ENCODE measurements at regions not wholly inside any gene's neighbourhood (a gene's known extent, or its start where the extent isn't known, plus 50 kb on each side); places are given as distances from the start of the nearest gene placed in this dataset.

DNA sequence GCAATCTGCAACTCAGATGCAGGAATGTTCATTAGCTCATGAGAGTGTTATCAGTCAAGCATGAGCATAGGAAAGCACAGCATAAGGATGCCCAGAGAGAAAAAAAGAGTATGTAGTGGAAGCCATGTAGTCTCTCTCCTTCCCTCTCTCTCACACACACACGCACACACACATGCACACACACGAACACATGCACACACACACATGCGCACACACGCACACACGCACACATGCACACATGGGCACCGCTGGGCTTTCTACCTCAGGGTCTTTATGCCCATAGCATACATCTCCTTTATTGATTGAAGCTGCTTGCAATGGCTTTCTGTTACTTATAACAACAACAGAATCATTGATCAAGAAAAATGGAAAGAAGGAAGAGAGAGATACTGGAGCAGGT is 240.9 kb downstream of the ETNK1 start:
- H3K36me3 ChIP-seq (ENCODE audit: insufficient read depth, low read length) = no peaks in the 10 kb centered on the region
- TF ChIP-seq EZH2phosphoT487 (IDR thresholded peaks at IDR 0.05; ENCODE audit: borderline replicate concordance) = no peak
- TF ChIP-seq, protein P1, sequence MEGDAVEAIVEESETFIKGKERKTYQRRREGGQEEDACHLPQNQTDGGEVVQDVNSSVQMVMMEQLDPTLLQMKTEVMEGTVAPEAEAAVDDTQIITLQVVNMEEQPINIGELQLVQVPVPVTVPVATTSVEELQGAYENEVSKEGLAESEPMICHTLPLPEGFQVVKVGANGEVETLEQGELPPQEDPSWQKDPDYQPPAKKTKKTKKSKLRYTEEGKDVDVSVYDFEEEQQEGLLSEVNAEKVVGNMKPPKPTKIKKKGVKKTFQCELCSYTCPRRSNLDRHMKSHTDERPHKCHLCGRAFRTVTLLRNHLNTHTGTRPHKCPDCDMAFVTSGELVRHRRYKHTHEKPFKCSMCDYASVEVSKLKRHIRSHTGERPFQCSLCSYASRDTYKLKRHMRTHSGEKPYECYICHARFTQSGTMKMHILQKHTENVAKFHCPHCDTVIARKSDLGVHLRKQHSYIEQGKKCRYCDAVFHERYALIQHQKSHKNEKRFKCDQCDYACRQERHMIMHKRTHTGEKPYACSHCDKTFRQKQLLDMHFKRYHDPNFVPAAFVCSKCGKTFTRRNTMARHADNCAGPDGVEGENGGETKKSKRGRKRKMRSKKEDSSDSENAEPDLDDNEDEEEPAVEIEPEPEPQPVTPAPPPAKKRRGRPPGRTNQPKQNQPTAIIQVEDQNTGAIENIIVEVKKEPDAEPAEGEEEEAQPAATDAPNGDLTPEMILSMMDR (conservative IDR thresholded peaks at IDR 0.05; ENCODE audit: low read length) = no peak
- H3F3A ChIP-seq (ENCODE audit: low read depth) = no peaks in the 10 kb centered on the region
- no peak overlapping the region for H3K9ac ChIP-seq (ENCODE audit: low read depth, low read length, poor library complexity, severe bottlenecking)
- H2AFZ ChIP-seq (ENCODE audit: low read length) = no peak overlapping the region
- no peaks in the 10 kb centered on the region for H3K4me1 ChIP-seq (ENCODE audit: insufficient read depth, low read length, poor library complexity, severe bottlenecking)
- no peak overlapping the region for H3K4me2 ChIP-seq (ENCODE audit: low read depth, low read length, poor library complexity, severe bottlenecking)
- H4K20me1 ChIP-seq (ENCODE audit: insufficient read depth, low read length, poor library complexity, severe bottlenecking) = no peaks in the 10 kb centered on the region
- no peaks in the 10 kb centered on the region for H3K27me3 ChIP-seq (ENCODE audit: insufficient read depth, low read length, poor library complexity, severe bottlenecking)
- no peaks in the 10 kb centered on the region for H3K9me2 ChIP-seq (replicated peaks; ENCODE audit: low read depth, low read length)
- no peaks in the 10 kb centered on the region for H3K79me2 ChIP-seq (ENCODE audit: insufficient read depth, low read length)
- no peaks in the 10 kb centered on the region for H3K9me3 ChIP-seq (ENCODE audit: insufficient read depth, low read depth, low read length)
- no peak overlapping the region for H3K4me3 ChIP-seq (ENCODE audit: low read length, poor library complexity, severe bottlenecking)

DNA sequence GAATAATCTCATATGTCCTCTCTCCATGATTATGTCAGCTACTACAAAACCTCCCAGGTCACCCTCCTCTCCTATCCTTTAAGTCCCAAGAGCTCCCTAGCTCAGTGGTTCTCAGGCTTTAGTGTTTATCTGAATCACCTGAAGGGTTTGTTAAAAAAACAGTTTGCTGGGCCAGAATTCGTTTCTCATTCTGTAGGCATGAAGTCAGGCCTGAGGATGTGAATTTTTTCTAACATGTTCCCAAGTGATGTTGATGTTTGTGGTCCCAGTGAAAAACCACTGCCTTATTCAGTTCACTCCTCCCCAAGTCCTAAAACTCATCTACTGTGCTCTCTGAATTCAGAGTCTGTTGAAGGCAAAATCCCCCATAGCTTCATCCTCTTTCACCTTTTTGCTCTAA is 241.4 kb downstream of the ETNK1 start:
- no peak for TF ChIP-seq EZH2phosphoT487 (IDR thresholded peaks at IDR 0.05; ENCODE audit: borderline replicate concordance)
- TF ChIP-seq, protein P1 (conservative IDR thresholded peaks at IDR 0.05; ENCODE audit: low read length) = no peak
- H3K4me2 ChIP-seq (ENCODE audit: low read depth, low read length, poor library complexity, severe bottlenecking) = no peak overlapping the region
- no peak overlapping the region for H3K4me3 ChIP-seq (ENCODE audit: low read length, poor library complexity, severe bottlenecking)
- no peaks in the 10 kb centered on the region for H3K4me1 ChIP-seq (ENCODE audit: insufficient read depth, low read length, poor library complexity, severe bottlenecking)
- H3K9me3 ChIP-seq (ENCODE audit: insufficient read depth, low read depth, low read length) = no peaks in the 10 kb centered on the region
- H3K79me2 ChIP-seq (ENCODE audit: insufficient read depth, low read length) = no peaks in the 10 kb centered on the region
- H3K9ac ChIP-seq (ENCODE audit: low read depth, low read length, poor library complexity, severe bottlenecking) = no peak overlapping the region
- H3K36me3 ChIP-seq (ENCODE audit: insufficient read depth, low read length) = no peaks in the 10 kb centered on the region
- H3K27me3 ChIP-seq (ENCODE audit: insufficient read depth, low read length, poor library complexity, severe bottlenecking) = no peaks in the 10 kb centered on the region
- H4K20me1 ChIP-seq (ENCODE audit: insufficient read depth, low read length, poor library complexity, severe bottlenecking) = no peaks in the 10 kb centered on the region
- no peaks in the 10 kb centered on the region for H3K9me2 ChIP-seq (replicated peaks; ENCODE audit: low read depth, low read length)
- H2AFZ ChIP-seq (ENCODE audit: low read length) = no peak overlapping the region
- H3F3A ChIP-seq (ENCODE audit: low read depth) = no peaks in the 10 kb centered on the region

GRCh38 chr12:22874151-22874550 is 249.2 kb downstream of the ETNK1 start:
- Histone ChIP-seq H3K4me3 (ENCODE audit: low read length, poor library complexity, severe bottlenecking) (no peak overlapping the region), H3K4me1 (ENCODE audit: insufficient read depth, low read length, poor library complexity, severe bottlenecking) (no peaks in the 10 kb centered on the region), H3K4me2 (ENCODE audit: low read depth, low read length, poor library complexity, severe bottlenecking) (no peak overlapping the region), H3K36me3 (ENCODE audit: insufficient read depth, low read length) (no peaks in the 10 kb centered on the region), H4K20me1 (ENCODE audit: insufficient read depth, low read length, poor library complexity, severe bottlenecking) (no peaks in the 10 kb centered on the region), H3F3A (ENCODE audit: low read depth) (no peaks in the 10 kb centered on the region), H3K9me3 (ENCODE audit: insufficient read depth, low read depth, low read length) (no peaks in the 10 kb centered on the region), H3K9me2 (replicated peaks; ENCODE audit: low read depth, low read length) (no peaks in the 10 kb centered on the region), H3K9ac (ENCODE audit: low read depth, low read length, poor library complexity, severe bottlenecking) (no peak overlapping the region), H3K27me3 (ENCODE audit: insufficient read depth, low read length, poor library complexity, severe bottlenecking) (no peaks in the 10 kb centered on the region), H2AFZ (ENCODE audit: low read length) (no peak overlapping the region), H3K79me2 (ENCODE audit: insufficient read depth, low read length) (no peaks in the 10 kb centered on the region)
- TF ChIP-seq EZH2phosphoT487 (IDR thresholded peaks at IDR 0.05; ENCODE audit: borderline replicate concordance) = no peak
- TF ChIP-seq, protein P1 (conservative IDR thresholded peaks at IDR 0.05; ENCODE audit: low read length) = no peak

Measured in Loucy (cell line).